Muscle layer of colon (tissue), 2 donors: ENCODE measurements at regions not wholly inside any gene's neighbourhood (a gene's known extent, or its start where the extent isn't known, plus 50 kb on each side); places are given as distances from the start of the nearest gene placed in this dataset.

ENCODE experiments used
- H3K27ac ChIP-seq: one replicate; pipeline ENCODE4 v1.7.0; 2013; ENCODE audit warnings: low read depth, mild to moderate bottlenecking, low read length, moderate library complexity
- H3K27me3 ChIP-seq, 2 donors: one replicate each; pipeline ENCODE4 v1.7.0; 2013; ENCODE audit warnings: low read length in 2 of 2, mild to moderate bottlenecking in 2 of 2; ENCODE audit not compliant: insufficient read depth in 2 of 2, control insufficient read depth in 1 of 2
- H3K36me3 ChIP-seq: one replicate; pipeline ENCODE4 v1.7.0; 2013; ENCODE audit warnings: mild to moderate bottlenecking, low read length; ENCODE audit not compliant: insufficient read depth
- H3K4me1 ChIP-seq: one replicate; pipeline ENCODE4 v1.7.0; 2013; ENCODE audit warnings: mild to moderate bottlenecking, low read length; ENCODE audit not compliant: insufficient read depth
- H3K4me3 ChIP-seq, 2 donors: one replicate each; pipeline ENCODE4 v1.7.0; 2013; ENCODE audit warnings: low read length in 2 of 2, low read depth in 1 of 2, mild to moderate bottlenecking in 1 of 2, moderate library complexity in 1 of 2
- H3K9ac ChIP-seq: one replicate; pipeline ENCODE4 v1.7.0; 2013; ENCODE audit warnings: low read length
- H3K9me3 ChIP-seq: one replicate; pipeline ENCODE4 v1.7.0; 2013; ENCODE audit warnings: mild to moderate bottlenecking, low read length
- donor health status: abdominal sarcoma.
- donor health status: Adenocarcinoma of cecum.

- Histone ChIP-seq H3K4me1 (no peaks in the 10 kb centered on the region), H3K27ac (no peak overlapping the region), H3K9ac (no peak overlapping the region), H3K9me3 (no peaks in the 10 kb centered on the region), H3K4me3 (no peak overlapping the region), H3K27me3 (no peaks in the 10 kb centered on the region), H3K36me3 (no peaks in the 10 kb centered on the region)
Observed at GRCh38 chr1:65508051-65508450, 87.6 kb downstream of the LEPR start.

- H3K27ac ChIP-seq, result no peak overlapping the region
- no peak overlapping the region for H3K4me3 ChIP-seq
- H3K9me3 ChIP-seq, result no peaks in the 10 kb centered on the region
- no peaks in the 10 kb centered on the region for H3K36me3 ChIP-seq
- H3K27me3 ChIP-seq, result no peaks in the 10 kb centered on the region
- H3K9ac ChIP-seq, result no peak overlapping the region
- H3K4me1 ChIP-seq, result no peaks in the 10 kb centered on the region
Observed at GRCh38 chr1:65509912-65510680, 89.6 kb downstream of the LEPR start.

- Histone ChIP-seq H3K27ac (no peak overlapping the region), H3K9ac (no peak overlapping the region), H3K9me3 (no peaks in the 10 kb centered on the region), H3K4me1 (no peaks in the 10 kb centered on the region), H3K36me3 (no peaks in the 10 kb centered on the region), H3K4me3 (no peak overlapping the region), H3K27me3 (no peaks in the 10 kb centered on the region)
Observed at GRCh38 chr1:65510961-65511360, 90.5 kb downstream of the LEPR start.

- Histone ChIP-seq H3K27ac (no peak overlapping the region), H3K4me3 (no peak overlapping the region), H3K4me1 (no peaks in the 10 kb centered on the region), H3K9ac (no peak overlapping the region), H3K36me3 (no peaks in the 10 kb centered on the region), H3K27me3 (no peaks in the 10 kb centered on the region), H3K9me3 (no peaks in the 10 kb centered on the region)
Observed at GRCh38 chr1:65512383-65512782, 91.9 kb downstream of the LEPR start.

GRCh38 chr1:65512967-65513780, 92.7 kb downstream of the LEPR start:
- H3K4me1 ChIP-seq, result no peaks in the 10 kb centered on the region
- no peaks in the 10 kb centered on the region for H3K27me3 ChIP-seq
- no peak overlapping the region for H3K4me3 ChIP-seq
- no peaks in the 10 kb centered on the region for H3K36me3 ChIP-seq
- H3K9ac ChIP-seq, result no peak overlapping the region
- no peak overlapping the region for H3K27ac ChIP-seq
- no peaks in the 10 kb centered on the region for H3K9me3 ChIP-seq

GRCh38 chr1:65514041-65514440, 93.6 kb downstream of the LEPR start:
- Histone ChIP-seq H3K27me3 (no peaks in the 10 kb centered on the region), H3K9ac (no peak overlapping the region), H3K4me3 (no peak overlapping the region), H3K9me3 (no peaks in the 10 kb centered on the region), H3K4me1 (no peaks in the 10 kb centered on the region), H3K27ac (no peak overlapping the region), H3K36me3 (no peaks in the 10 kb centered on the region)

- Histone ChIP-seq H3K27me3 (peaks cover 13 to 27% of the 10 kb centered on the region in 2 donors), H3K4me3 (peak overlapping the region in 1 of 2 donors; percentile 45), H3K9ac (no peak overlapping the region), H3K9me3 (no peaks in the 10 kb centered on the region), H3K36me3 (no peaks in the 10 kb centered on the region), H3K27ac (no peak overlapping the region), H3K4me1 (no peaks in the 10 kb centered on the region)
Observed at GRCh38 chr1:65524931-65525265, 104.4 kb downstream of the LEPR start.

- Histone ChIP-seq H3K4me3 (peak overlapping the region; percentile 32 to 45), H3K27me3 (peaks cover 13 to 27% of the 10 kb centered on the region in 2 donors), H3K27ac (no peak overlapping the region), H3K9ac (no peak overlapping the region), H3K9me3 (no peaks in the 10 kb centered on the region), H3K4me1 (no peaks in the 10 kb centered on the region), H3K36me3 (no peaks in the 10 kb centered on the region)
Observed at GRCh38 chr1:65525266-65526048, 105.0 kb downstream of the LEPR start.

GRCh38 chr1:65526049-65526556, 105.6 kb downstream of the LEPR start:
- Histone ChIP-seq H3K9ac (no peak overlapping the region), H3K4me3 (peak overlapping the region; percentile 4 to 32), H3K4me1 (no peaks in the 10 kb centered on the region), H3K27me3 (peaks cover 13 to 27% of the 10 kb centered on the region in 2 donors), H3K36me3 (no peaks in the 10 kb centered on the region), H3K9me3 (no peaks in the 10 kb centered on the region), H3K27ac (no peak overlapping the region)

GRCh38 chr1:65527190-65527589, 106.7 kb downstream of the LEPR start:
- H3K4me3 ChIP-seq, result no peak overlapping the region
- H3K27ac ChIP-seq, result no peak overlapping the region
- no peak overlapping the region for H3K9ac ChIP-seq

More at GRCh38 chr1:65527190-65527589, 106.7 kb downstream of the LEPR start:
- H3K36me3 ChIP-seq, result no peaks in the 10 kb centered on the region
- H3K4me1 ChIP-seq, result no peaks in the 10 kb centered on the region
- H3K27me3 ChIP-seq, result peaks cover 13 to 27% of the 10 kb centered on the region in 2 donors
- peaks cover 4% of the 10 kb centered on the region for H3K9me3 ChIP-seq
